GM12873 (cell line): ENCODE measurements at regions not wholly inside any gene's neighbourhood (a gene's known extent, or its start where the extent isn't known, plus 50 kb on each side); places are given as distances from the start of the nearest gene placed in this dataset.

Source experiments
- CTCF ChIP-seq: IDR thresholded peaks from 2 replicates; pipeline ENCODE4 v1.5.1; 2012; ENCODE audit warnings: low read depth, mild to moderate bottlenecking, moderate library complexity, low read length, control low read depth; ENCODE audit not compliant: insufficient read depth; ENCODE audit errors: missing control alignments

DNA sequence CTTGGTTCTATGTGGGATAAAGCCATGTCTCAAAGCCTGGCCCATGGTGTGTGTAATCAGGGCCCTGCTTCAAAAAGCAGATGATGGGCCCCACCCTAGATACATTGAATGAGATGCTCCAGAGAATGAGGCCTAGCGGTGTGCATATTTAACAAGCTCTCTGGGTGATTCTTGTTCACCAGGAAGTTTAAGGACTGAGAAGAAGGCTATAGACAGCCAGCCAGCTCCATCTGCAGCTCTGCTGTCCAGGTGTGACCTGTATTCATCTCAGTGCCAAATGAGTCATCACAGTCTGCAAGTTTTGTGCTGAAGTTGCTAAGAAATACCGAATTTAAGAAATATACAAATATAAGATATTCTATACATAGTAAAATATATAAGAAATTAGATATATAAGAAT, 182.0 kb upstream of the RUNX1 start:
- no peak for TF ChIP-seq CTCF

DNA sequence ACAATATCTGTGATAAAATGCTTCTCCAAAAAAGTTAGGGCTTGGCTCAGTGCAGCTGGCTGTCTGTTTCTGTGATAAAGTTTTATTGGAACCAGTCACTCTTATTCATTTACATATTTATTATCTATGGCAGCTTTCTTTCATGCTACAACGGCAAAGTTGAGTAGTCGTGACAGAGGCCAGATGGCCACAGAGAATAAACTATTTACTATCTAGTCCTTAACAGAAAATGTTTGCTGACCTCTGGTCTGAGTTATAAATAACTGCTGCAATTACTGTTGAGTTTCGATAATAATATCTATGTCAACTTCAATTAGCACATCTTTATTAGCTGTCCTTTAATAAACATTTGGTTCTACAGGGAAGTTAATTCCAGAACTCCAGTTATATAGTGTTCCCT, 180.2 kb upstream of the RUNX1 start:
- no peak for TF ChIP-seq CTCF

DNA sequence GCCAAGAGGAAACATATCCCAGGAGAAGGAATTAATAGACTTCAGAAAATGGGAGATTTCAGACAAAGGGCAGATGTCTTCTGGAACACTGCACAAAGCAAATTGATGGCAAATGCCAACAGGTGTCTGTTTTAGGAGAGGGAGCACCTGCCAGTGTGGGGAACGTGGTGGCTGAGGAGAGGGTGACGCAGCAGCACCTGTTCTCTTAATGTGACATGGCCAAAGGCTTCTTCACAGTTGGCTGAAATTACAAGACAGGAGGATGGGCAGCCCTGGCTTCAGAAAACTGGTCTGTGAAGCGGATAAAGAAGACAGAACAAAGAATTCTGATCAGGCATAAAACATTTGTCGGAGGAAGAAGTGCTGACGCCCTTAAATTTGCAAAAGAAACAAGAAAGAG, 178.7 kb upstream of the RUNX1 start:
- no peak for TF ChIP-seq CTCF

DNA sequence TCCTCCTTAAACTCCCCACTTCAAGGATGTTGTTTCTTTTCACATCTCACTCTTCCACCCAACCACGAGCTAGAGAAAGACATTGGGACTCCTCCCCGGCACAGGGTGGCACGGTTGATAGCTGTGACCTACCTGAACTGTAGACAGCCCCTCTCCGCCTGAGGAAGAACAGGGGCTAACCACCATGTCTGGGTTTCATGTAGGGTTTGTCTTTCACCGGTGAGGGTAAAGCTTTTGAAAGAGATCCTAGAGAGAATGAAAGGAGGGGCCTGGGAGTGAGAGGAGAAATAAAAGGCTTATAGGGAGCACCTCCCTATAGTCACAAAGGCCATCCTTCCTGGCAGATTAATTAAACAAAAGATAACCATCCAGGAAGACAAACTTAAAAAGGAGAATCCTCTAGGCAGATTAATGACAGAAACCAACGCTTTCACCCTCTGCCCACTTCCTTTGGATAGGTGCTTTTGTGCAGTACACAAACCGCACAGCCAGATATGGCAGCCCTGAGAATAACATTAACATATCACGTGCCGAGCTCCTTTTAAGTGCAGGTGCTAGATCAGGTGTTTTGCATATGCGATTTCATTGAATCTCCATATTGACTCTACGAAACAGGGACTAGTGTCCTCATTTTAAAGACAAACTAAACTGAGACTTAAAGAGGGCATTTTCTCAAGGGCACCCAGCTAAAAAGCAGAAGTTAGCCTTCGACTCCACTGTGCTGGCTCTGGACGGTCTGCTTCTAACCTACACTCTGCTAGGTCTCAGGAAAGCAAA, 178.1 kb upstream of the RUNX1 start:
- no peak for TF ChIP-seq CTCF

GRCh38 chr21:35226328-35226727, 177.2 kb upstream of the RUNX1 start:
- no peak for TF ChIP-seq CTCF

GRCh38 chr21:35225573-35225972, 176.5 kb upstream of the RUNX1 start:
- no peak for TF ChIP-seq CTCF

DNA sequence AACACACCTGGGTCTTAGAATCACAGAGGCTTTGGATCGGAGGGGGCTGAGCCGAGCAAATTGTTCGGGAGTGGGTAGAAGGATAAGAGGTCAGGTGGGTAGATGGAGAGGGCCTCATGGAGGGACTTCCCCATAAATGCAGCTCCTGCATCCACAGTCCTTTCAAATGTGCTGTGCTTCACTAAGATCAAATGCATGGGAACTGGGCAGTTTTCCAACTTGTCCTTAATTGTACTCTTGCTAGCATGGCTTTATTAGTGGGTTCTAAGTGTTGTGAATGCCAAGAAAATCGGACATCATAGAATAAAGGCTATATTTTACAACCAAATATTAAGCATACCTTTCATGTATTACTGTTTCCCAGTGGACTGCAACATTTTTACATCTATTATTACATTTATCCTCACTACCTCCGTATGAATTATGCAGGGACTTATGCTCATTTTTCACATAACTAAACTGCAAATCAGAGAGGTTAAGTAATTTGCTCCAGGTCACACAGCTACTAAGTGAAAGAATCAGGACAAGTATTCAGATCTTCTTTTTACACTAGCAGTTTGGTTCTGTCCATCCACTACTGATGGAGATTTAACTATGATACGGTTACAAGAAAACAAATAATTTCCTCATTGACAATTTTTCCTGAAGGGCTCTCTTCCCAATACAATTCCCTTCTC, 174.5 kb upstream of the RUNX1 start:
- no peak for TF ChIP-seq CTCF
